Brain microvascular endothelial cell (primary cell): ENCODE measurements at regions not wholly inside any gene's neighbourhood (a gene's known extent, or its start where the extent isn't known, plus 50 kb on each side); places are given as distances from the start of the nearest gene placed in this dataset.
A peak's percentile ranks its signal among the peaks of the same experiment; 100 is the strongest.

Source experiments
- DNase-seq: peaks from one replicate; pipeline ENCODE4 v3.0.0-alpha.2; 2020
- H3K27ac ChIP-seq: fragments of 250-450 bp; sonication (Bioruptor Pico); 2 replicates; pipeline ENCODE4 v1.5.1; 2020; ENCODE audit warnings: mild to moderate bottlenecking, moderate library complexity
- H3K27me3 ChIP-seq: fragments of 250-450 bp; sonication (Bioruptor Pico); replicated peaks from 2 replicates; pipeline ENCODE4 v1.5.1; 2020; ENCODE audit warnings: mild to moderate bottlenecking
- H3K36me3 ChIP-seq: fragments of 250-450 bp; sonication (Bioruptor Pico); replicated peaks from 2 replicates; pipeline ENCODE4 v1.5.1; 2020; ENCODE audit warnings: mild to moderate bottlenecking
- H3K4me3 ChIP-seq: 2 replicates; pipeline ENCODE4 v1.5.1; 2011; ENCODE audit warnings: low read depth, mild to moderate bottlenecking, control low read depth, low read length, moderate library complexity
- CTCF ChIP-seq: IDR thresholded peaks from 2 replicates; pipeline ENCODE4 v1.5.1; 2011; ENCODE audit warnings: low read depth, mild to moderate bottlenecking, moderate library complexity, low read length, control low read depth, inconsistent platforms; ENCODE audit errors: missing control alignments
- in situ Hi-C: cut with HindIII; loops from 2 replicates; pipeline ENCODE4 v1.10.0; 2017; ENCODE audit warnings: low sequenced_read_pairs, low pct_ligation_motif_present

- Histone ChIP-seq H3K36me3 (no peaks in the 10 kb centered on the region), H3K27ac (no peak overlapping the region), H3K27me3 (no peaks in the 10 kb centered on the region), H3K4me3 (no peak overlapping the region)
- DNase-seq = no peak
- no peak for TF ChIP-seq CTCF
- in situ Hi-C loops = no loop called here
Observed at GRCh38 chr11:69396051-69396947, 85.2 kb upstream of the LINC01488 start.

- Histone ChIP-seq H3K27me3 (no peaks in the 10 kb centered on the region), H3K4me3 (no peak overlapping the region), H3K36me3 (no peaks in the 10 kb centered on the region), H3K27ac (no peak overlapping the region)
- in situ Hi-C loops = no loop called here
- DNase-seq = no peak
- no peak for TF ChIP-seq CTCF
Observed at GRCh38 chr11:69396948-69397307, 84.5 kb upstream of the LINC01488 start.

- H3K27ac ChIP-seq = no peak overlapping the region
Observed at GRCh38 chr11:69397732-69398131, 83.7 kb upstream of the LINC01488 start.

GRCh38 chr11:69398529-69399492, 82.7 kb upstream of the LINC01488 start:
- no peak for TF ChIP-seq CTCF
- in situ Hi-C loops = no loop called here
- peak; percentile 9 for DNase-seq

More at GRCh38 chr11:69397732-69398131, 83.7 kb upstream of the LINC01488 start:
- no peak for TF ChIP-seq CTCF
- no peak overlapping the region for H3K4me3 ChIP-seq
- in situ Hi-C loops = no loop called here
- no peaks in the 10 kb centered on the region for H3K27me3 ChIP-seq
- DNase-seq = no peak
- no peaks in the 10 kb centered on the region for H3K36me3 ChIP-seq

GRCh38 chr11:69400140-69400539, 81.3 kb upstream of the LINC01488 start:
- H3K36me3 ChIP-seq = no peaks in the 10 kb centered on the region
- no peak overlapping the region for H3K27ac ChIP-seq
- no peaks in the 10 kb centered on the region for H3K27me3 ChIP-seq
- no peak for DNase-seq
- TF ChIP-seq CTCF = no peak
- no peak overlapping the region for H3K4me3 ChIP-seq
- in situ Hi-C loops = no loop called here

More at GRCh38 chr11:69398529-69399492, 82.7 kb upstream of the LINC01488 start:
- Histone ChIP-seq H3K36me3 (no peaks in the 10 kb centered on the region), H3K27me3 (no peaks in the 10 kb centered on the region), H3K4me3 (no peak overlapping the region), H3K27ac (no peak overlapping the region)
